ENCODE measurements at regions not wholly inside any gene's neighbourhood (a gene's known extent, or its start where the extent isn't known, plus 50 kb on each side); places are given as distances from the start of the nearest gene placed in this dataset.

GRCh38 chr5:90191352-90192045 lies 218.1 kb downstream of the CETN3 start:
- no peak for DNase-seq

- DNase-seq, result no peak
Measured at GRCh38 chr5:90185897-90186468, 223.6 kb downstream of the CETN3 start.

DNA sequence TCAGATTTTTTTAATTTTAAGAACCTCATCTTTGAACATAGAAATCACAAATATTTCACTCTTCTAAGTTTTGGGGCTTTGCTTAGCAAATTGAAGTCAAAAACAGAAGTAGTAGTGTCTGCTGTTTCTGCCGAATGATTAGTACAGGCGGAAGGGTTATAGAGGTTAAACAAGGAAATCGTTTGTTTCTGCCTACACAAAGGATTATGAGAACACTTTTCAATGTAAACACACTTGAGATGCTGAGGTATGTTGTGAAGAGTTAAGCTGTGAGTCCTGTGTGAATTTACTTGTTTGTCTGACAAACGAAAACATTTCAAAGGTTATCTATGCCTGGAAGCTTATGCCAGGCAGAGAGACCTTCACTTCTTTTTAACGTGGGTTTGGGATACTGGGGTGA lies 224.8 kb downstream of the CETN3 start:
- DNase-seq, result no peak

- no peak for DNase-seq
Measured at GRCh38 chr5:90182726-90183125, 226.8 kb downstream of the CETN3 start.

DNA sequence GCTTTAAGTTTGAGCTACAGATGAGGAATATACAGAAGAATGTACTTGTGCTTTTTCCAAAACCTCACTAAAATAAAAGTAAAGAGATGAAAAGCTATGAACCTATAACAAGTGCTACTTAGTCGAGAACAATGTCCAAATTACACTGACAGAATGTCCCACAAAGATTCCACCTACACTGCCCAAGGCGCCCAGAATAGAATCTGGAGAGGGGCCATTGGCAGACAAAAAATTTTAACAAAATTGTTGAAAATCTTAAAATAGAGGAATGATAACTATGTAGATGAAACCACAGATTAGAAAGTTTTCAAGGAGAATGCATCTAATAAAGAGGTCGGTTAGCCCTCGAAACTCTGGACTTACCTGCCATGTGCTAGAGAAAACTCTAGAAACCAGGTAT lies 235.3 kb downstream of the CETN3 start:
- no peak for DNase-seq

- DNase-seq, result no peak
Measured at GRCh38 chr5:90173299-90174030, 236.1 kb downstream of the CETN3 start.

DNA sequence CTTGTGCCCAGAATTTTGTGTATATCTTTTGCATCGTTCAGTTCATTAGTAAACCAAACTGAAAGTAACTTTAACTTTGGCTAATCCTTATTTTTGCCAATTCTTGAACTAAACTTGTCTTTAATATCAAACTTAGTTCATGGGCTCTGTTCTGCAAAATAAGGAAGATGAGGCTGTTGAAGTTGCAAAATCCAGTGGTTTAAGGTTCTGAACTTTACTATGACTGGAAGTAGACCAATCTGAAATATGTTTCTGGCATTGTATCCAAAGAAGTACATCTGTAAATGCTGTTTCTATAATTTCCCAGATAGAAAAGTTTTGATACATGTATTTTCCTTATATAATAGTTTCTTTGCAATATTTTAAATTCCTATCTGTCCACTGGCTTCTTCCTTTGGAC lies 238.1 kb downstream of the CETN3 start:
- DNase-seq, result no peak

GRCh38 chr5:90170261-90170660 lies 239.3 kb downstream of the CETN3 start:
- DNase-seq, result no peak

- no peak for DNase-seq
Measured at GRCh38 chr5:90169078-90169477, 240.5 kb downstream of the CETN3 start.

DNA sequence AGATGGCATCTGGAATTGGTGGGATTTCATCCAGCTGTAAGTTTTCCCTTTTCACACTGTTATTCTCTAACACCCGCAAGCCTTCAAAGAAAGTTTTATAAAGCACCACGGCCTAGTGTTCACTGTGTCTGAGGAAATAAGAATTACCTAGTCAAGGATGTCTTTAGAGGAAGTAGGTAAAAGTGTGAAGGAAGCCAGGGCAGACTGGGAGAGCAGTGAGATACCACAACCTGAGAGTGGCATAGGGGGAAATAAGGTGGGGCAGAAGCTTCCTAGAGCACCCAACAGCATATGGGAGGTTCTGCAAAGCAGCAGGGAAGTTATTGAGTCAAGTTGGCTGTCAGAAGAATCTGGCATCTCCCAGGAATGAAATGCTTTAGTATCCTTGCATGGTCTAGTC lies 241.2 kb downstream of the CETN3 start:
- no peak for DNase-seq

- DNase-seq, result no peak
Measured at GRCh38 chr5:90166816-90167215, 242.7 kb downstream of the CETN3 start.

DNA sequence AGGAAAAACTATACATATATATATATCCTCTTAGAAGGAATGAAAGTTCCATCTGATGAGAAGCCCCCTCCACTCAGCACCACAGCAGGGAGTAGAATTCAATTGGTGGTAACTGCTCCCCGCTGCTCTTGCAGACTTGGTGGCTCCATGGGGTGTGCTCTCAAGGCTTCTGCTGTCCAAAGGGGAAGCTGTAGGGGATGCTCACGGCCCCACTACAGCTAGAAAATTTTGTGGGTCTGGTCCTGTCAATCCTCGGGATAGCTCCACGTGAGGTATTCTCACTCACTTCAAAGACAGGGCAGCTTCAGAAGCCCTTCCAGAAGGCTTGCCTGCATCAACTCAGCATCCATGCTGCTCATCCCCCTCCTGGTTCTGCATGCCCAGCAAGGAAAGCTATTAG lies 247.2 kb downstream of the CETN3 start:
- DNase-seq, result no peak

DNA sequence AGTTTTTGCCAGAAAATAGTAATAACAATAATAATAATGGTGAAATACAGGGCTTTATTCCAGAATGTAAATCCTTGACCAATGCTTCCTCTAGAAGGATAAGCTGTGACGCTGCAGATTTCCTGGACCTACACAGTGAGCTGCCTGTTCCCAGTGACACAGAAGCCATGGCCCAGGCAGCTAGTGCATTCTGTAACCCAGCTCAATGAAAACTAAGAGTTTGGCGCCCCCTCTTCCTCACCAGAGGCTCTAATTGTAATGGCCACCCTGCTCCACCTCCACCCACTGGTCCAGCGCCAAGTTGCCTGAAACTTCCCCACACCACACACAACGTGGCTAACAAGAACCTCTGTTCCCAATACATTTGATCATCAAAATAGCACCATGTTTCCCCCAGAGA lies 248.1 kb downstream of the CETN3 start:
- peak; percentile 55 for DNase-seq

DNA sequence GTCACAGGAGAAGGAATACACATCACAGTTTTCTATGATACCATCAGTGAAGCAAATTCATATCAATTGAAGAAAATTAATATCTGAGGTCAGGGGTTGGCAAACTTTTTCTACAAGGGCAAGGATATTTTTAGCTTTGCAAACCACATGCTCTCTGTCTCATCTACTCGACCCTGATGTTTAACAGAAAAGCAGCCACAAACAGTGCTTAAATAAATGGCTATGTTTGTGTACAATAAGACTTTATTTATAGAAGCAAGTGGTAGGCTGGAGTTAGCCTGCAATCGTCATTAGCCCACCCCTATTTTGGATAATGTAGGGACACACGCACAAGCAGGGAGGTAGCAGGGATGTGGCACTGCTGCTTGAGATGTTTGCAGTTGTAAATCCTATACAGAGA lies 251.4 kb downstream of the CETN3 start:
- DNase-seq, result no peak

- DNase-seq, result no peak
Measured at GRCh38 chr5:90153031-90153430, 256.5 kb downstream of the CETN3 start.

DNA sequence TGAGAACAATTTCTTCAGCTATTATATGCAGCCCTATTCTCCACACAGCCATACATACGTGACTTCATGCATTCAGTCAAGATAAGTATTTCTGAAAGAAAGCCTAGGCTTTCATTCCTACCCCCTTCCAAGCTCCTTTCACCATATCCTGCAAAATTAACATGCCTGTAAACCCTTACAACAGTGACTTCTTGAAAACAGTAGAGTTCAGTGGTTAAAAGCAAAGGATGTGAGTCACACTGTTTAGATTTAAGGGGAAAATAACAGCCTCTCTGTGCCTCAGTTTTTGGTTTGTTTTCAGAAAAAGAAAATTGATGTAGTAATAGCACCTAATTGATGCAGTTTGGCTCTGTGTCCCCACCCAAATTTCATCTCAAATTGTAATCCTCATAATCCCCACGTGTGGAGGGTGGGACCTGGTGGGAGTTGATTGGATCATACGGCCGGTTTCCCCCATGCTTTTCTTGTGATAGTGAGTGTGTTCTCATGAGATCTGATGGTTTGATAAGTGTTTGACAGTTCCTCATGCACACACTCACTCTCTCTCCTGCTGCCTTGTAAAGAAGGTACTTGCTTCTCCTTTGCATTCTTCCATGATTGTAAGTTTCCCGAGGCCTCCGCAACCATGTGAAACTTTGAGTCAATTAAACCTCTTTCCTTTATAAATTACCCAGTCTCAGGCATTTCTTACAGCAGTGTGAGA lies 264.8 kb downstream of the CETN3 start:
- DNase-seq, result peak; percentile 59

DNA sequence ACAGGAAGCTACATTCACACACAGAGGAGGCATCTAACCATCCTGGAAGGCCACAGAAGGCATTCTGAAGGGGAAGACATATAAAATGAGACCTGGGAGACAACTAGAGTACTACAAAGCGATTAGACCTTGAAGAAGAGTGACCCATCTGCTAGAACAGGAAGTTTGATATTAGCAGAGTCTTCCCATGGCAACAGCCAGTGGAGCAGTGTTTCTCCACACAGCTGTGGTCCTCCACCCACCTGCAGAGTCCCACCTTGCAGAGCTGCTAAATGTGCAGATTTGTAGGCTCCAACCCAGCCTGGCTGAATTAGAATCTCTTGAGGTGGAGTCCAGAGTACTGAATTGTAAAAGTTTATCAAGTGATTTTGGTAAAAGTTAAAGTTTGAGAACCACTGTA lies 267.0 kb downstream of the CETN3 start:
- no peak for DNase-seq

DNA sequence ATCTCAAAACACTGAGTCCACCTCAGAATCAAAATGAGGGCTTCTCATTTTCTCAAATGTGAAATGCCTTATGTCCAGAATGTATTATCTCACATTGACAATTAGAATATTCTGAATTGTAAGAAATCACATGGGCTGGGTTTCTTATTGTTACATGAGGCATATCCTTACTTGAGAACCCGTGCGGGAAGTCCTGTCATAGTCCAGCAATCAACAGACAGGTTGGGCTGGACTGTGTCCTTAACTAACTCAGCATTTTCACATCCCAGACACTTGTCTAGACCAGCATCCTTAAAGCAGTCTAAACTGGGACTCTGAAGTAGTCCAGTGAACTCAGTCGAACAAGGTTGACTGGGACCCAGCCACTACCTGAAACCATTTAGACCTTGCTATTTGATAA lies 267.6 kb downstream of the CETN3 start:
- DNase-seq, result no peak

DNA sequence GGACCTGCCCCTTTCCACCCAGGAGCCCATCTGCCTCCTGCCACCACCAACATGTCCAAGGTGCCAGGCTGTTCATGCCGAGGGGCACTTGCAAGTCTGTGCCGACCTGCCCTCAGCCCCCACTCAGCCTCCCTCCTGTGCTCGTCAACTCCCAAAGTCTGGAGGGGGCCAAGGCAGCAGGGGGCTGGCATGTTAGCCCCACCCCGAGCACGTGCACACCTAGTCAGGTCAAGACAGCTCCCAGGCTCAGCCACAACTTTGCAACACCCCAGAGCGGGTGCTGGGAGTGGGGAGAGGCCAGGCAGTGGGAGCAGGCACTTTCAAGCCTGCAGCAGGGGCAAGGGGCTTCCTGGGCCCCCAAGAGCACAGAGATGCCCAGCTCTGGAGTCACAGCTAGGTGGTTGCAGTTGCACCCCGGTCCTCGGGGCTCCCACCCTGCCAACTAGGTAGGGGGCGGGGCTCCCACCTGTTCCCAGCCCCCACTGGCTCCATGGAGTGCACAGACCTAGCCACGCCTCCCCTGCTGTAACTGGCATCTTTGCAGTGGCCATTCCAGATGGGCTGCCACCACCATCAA lies 272.5 kb downstream of the CETN3 start:
- DNase-seq, result no peak

GRCh38 chr5:90135779-90136378 lies 273.7 kb downstream of the CETN3 start:
- no peak for DNase-seq

DNA sequence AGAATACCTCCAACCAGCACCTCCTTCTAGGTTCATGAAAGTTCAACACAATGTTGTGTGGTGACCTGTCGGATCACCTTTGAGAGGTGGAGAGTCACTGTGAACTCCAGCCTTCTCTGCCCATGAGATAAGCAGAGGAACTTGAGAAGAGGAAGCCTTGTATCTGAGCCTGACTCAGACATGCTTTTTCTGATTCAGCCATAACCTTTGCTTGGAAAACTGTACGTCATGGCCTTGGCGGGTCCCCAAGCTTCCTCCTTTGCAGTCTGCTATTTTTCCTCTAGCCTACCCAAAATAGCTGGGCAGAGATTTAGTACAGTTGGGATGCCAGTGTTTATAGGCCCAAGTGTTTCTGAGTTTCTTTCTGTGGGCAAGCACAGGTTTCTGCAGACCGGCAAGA lies 274.7 kb downstream of the CETN3 start:
- DNase-seq, result peak; percentile 35

GRCh38 chr5:90134381-90134780 lies 275.2 kb downstream of the CETN3 start:
- no peak for DNase-seq

GRCh38 chr5:90133941-90134340 lies 275.6 kb downstream of the CETN3 start:
- no peak for DNase-seq
